Skeletal muscle cell (primary cell): ENCODE measurements at regions not wholly inside any gene's neighbourhood (a gene's known extent, or its start where the extent isn't known, plus 50 kb on each side); places are given as distances from the start of the nearest gene placed in this dataset.
"Not testable (repeated sequence)": the region's sequence is repeated elsewhere in the genome, so short reads cannot be mapped to it uniquely, and the experiment has no call there.

ENCODE experiments used
- DNase-seq: peaks from one replicate; pipeline ENCODE4 v3.0.0-alpha.2; 2010; ENCODE audit warnings: low read depth
- H3K4me3 ChIP-seq: 2 replicates; pipeline ENCODE4 v1.5.1; 2011; ENCODE audit warnings: low read depth, mild to moderate bottlenecking, control low read depth, low read length, moderate library complexity

DNA sequence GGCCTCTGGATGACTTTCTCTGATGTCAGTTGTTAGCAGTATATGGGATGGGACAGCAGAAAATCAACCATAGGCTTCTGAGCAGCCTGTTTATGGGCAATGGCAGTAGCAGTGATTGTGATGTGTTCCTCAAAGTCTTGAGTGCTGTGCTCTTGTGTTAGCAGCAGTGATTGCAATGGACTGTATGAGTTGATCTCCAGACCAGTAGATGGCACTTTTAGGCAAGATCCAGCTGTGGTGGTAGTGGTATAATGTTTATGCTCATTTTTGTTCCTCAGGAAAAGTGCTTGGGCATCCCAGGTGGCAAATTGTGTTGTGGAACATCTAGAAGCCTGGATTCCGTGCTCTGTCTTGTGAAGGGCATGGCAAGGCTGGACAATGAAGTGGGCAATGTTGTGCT lies 181.6 kb upstream of the SYNCRIP start:
- no peak overlapping the region for H3K4me3 ChIP-seq
- DNase-seq, result no peak

DNA sequence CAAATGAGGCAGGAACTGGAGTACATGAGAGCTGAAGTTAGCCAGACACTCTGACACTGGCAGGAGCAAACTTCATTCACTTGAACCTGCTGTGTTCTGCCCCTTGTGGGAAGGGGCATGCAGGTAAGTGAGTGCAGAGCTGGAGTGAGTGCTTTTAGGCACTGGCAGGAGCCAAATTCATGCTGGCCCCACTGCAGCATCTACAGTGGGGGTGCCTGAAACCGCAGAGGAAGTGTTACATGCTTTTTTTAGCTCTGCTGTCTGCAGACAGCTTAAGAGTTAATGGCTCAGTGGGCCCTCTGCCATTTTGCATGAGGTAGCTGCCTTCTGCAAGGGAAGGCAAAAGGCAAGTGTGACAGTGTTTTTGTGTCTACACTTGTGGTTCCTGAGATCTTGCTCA lies 167.9 kb upstream of the SYNCRIP start:
- no peak for DNase-seq
- no peak overlapping the region for H3K4me3 ChIP-seq

DNA sequence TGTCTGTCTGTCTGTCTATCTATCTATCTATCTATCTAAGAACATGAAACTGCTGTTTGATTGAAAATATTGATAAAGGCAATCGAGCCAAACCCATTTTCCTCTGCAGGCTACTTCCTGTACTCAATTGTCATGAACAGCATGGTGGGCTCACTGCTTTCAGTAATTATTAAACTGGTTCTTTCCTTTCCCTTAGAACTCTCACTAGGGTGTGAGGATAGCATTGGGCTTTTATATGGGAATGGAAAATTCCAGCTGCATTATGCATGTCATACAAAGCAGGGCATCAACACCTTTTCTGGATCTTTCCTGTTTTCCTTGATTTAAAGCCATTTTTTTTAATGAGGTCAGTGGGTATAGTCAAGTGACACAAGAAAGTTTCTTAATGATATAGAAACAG lies 161.0 kb upstream of the SYNCRIP start:
- no peak for DNase-seq
- H3K4me3 ChIP-seq, result no peak overlapping the region

DNA sequence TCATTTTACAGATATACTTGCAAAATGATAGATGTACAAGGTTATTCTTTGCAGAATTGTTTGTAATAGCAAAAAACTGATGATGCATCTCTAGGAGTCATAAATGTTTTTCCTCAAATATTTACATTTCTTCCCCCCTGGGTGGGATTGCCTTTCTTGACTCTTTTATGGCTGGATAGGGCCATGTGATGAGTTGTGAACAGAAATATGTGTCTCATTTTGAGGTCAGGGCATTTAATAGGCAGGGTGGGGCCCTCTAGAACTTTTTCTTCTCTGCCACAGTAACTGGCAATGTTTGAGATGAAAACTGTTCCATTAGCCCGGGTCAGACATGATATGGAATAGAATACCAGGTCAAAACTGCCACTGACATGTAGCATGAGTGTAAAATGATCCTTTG lies 159.5 kb upstream of the SYNCRIP start:
- no peak for DNase-seq
- no peak overlapping the region for H3K4me3 ChIP-seq

DNA sequence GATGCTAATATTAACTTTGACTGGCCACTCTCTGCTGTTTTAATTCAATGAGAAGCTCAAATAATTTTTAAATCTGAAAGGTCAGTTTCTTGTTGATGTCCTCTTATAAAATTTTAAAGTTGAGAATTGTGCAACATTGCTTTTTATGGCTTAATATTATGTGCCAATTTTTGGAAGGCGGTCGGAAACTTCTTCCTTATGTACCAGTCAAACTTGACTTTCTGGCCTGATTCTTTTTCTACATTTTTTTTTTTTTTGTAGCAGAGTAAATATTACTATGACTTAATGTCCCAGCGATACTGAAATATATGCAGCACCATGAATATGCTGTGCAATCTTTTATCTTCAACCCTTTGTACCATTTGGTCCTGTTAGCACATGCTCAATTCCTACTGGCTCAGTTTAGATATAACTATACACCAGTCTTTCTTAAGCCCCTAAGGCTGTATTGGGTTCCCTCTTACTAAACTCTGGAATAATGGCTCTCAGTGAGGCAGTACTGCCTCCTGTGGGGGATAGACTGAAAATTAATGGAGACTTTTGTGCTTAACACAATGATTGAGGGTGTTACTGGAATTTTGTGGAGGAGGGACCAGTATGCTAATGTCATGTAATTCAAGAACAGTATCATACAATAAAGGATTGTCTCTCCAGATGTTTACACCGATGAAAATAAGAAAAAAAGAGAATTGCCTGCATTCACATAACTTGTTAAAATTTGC lies 156.4 kb upstream of the SYNCRIP start:
- DNase-seq, result no peak
- H3K4me3 ChIP-seq, result no peak overlapping the region

DNA sequence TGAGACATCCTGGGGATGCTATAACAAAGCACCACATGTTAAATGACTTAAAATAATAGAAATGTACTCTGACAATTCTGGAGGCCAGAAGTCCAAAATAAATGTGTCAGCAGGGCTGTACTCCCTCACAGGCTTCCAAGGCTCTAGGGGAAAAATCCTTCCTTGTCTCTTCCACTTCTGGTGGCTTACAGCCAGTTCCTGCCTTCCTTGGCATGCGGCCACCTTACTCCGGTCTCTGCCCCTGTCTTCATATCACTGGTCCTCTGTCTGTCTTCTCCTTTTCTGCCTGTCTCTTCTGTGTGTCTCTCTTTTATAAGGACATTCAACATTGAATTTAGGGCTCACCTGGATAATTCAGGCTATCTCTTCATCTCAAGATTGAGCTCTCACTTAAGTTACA lies 155.3 kb upstream of the SYNCRIP start:
- no peak for DNase-seq
- no peak overlapping the region for H3K4me3 ChIP-seq

DNA sequence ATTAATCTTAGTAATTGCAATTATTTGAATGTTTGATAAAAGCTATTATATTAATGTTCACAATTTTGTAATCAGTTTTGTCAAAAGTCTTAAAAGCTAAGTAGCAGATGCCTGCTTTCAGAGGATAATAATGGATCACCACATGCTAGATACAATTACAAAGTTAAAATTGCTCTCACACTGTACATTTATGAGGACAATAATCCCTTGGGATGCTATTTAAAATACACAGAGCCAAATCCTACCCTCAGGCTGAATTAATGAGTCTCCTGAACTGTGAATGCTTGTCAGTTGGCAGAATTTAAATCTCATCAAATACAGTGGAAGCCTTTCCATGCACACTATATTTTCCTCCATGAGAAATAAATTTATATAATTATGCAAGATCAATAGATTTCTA lies 153.3 kb upstream of the SYNCRIP start:
- no peak for DNase-seq

DNA sequence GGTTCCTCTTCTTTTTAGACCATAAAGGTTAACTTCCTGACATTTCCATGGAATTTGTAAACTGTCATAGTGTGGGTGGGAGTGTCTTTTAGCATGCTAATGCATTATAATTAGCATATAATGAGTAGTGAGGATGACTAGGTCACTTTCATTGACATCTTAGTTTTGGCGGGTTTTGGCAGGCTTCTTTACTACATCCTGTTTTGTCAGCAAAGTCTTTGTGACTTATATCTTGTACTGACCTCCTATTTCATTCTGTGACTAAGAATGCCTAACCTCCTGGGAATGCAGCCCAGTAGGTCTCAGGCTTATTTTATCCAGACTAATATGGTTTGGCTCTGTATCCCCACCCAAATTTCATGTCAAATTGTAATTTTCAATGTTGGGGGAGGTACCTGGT lies 149.6 kb upstream of the SYNCRIP start:
- no peak for DNase-seq
- H3K4me3 ChIP-seq, result no peak overlapping the region

More for the DNA sequence above, 153.3 kb upstream of the SYNCRIP start:
- H3K4me3 ChIP-seq, result no peak overlapping the region

DNA sequence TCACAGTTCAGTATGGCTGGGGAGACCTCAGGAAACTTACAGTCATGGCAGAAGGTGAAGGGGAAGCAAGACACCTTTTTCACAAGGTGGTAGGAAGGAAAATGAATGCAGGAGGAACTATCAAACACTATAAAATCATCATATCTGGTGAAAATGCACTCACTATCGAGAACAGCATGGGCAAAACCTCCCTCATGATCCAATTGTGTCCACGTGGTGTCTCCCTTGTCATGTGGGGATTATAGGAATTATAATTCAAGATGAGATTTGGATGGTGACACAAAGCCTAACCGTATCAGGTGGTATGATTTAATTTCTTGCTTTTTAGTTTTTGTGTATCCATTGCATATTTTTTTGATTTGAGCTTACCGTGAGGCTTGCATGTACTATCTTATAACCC lies 133.2 kb upstream of the SYNCRIP start:
- no peak overlapping the region for H3K4me3 ChIP-seq
- DNase-seq, result no peak

DNA sequence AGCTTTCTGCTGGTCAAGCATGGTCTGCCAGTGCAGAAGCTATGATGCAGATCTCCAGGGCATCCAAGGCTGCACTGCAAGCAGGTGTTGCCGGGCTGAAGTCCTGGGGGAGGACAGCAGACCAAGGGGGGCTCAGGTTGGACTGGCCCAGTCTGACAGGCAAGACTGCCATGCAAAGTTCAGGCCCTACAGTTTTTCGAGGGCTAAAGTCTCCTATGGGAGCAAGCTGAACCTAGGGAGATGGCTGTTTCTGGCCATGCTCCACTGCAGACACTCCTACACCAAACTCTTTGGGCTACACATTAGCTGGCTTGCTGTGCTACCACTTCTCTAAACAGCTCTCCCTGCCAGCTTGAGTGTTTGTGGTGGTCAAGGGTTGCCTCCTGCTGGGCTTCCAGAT lies 130.0 kb upstream of the SYNCRIP start:
- DNase-seq, result no peak
- H3K4me3 ChIP-seq, result no peak overlapping the region

DNA sequence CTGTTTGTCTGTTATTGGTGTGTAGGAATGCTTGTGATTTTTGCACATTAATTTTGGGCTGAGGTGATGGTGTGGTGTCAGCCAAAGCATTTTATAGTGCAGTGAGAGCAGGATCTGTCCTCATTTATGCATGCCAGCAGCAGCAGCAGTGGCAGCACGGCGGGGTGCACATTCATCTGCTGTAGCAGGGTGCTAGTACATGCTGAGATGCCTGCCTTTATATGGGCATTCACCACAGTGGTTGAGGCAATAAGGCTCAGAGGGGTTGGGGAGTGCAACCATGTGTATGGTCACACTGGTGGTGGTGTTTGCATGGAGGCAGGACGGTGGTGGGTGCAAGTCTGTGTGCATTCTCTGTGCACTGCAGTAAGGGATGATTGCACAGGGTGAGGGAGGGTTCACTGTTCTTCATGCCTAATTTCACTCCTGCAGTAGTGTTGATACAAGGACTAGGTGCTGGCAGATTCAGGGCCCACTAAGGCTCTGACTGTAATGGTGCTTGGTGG lies 129.3 kb upstream of the SYNCRIP start:
- no peak for DNase-seq
- no peak overlapping the region for H3K4me3 ChIP-seq

DNA sequence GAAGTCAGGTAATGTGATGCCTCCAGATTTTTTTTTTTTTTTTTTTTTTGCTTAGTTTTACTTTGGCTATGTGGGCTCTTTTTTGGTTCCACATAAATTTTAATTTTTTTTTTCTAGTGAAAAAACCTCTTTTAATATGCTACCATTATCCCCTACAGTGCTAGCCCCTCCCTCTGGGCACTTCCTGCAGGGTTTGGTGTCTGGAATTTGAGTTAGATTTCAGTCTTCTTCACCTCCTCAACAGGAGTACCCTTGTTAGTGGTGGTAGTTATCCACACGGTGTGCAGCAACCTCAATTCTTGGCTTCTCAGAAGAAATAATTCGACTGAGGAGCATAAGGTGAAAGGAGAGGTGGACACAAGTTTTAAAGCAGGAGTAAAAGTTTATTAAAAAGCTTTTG lies 128.8 kb upstream of the SYNCRIP start:
- no peak for DNase-seq
- no peak overlapping the region for H3K4me3 ChIP-seq

DNA sequence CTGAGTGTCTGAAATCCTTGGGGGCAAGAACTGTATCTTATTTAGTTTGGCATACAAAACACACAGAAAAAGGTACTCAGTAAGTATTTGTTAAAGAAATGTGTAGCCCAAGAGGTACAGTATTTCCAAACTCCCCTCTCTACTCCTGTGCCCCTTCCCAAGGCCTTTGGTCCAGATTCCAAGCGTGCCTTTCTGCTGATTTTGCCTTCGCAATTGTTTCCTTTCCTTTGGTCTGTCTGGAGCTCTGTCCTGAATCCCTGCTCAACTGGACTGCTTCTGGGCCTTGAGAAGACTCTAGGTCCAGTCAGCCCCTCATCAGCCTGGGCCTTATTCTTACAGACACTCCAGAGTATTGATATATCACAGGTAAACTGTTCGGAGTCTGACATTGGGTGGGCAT lies 122.2 kb upstream of the SYNCRIP start:
- H3K4me3 ChIP-seq, result no peak overlapping the region
- DNase-seq, result no peak

DNA sequence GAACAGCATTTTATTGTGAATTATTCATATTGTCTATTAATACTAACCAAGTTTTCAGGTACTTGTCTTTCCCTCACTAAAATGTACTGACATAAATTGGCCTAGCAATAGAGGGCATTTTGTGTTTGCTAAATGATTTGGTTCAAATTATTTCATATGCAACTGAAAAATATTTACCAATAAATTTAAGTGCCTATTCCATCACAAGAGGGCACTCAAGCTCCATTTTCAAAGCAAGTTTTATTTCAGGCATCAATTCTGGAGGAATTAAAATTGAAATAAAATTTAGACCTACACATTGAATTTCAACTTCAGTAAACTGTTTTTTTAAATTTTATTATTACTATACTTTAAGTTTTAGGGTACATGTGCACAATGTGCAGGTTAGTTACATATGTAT lies 114.3 kb upstream of the SYNCRIP start:
- H3K4me3 ChIP-seq, result no peak overlapping the region
- no peak for DNase-seq

DNA sequence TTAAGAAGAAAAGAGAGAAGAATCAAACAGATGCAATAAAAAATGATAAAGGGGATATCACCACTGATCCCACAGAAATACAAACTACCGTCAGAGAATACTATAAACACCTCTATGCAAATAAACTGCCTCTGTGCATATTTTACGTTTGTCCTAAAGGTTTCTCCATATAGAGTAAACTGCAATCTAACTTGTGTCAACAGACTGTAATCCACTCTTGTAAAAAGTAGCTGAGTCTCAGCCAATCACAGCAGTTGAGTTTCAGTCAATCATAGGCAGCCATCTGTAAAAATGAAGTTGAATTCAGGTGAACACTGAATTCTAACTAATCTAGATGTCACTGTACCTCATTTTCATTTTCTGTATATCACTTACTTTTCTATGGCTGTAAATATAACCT lies 112.2 kb upstream of the SYNCRIP start:
- no peak for DNase-seq
- no peak overlapping the region for H3K4me3 ChIP-seq

DNA sequence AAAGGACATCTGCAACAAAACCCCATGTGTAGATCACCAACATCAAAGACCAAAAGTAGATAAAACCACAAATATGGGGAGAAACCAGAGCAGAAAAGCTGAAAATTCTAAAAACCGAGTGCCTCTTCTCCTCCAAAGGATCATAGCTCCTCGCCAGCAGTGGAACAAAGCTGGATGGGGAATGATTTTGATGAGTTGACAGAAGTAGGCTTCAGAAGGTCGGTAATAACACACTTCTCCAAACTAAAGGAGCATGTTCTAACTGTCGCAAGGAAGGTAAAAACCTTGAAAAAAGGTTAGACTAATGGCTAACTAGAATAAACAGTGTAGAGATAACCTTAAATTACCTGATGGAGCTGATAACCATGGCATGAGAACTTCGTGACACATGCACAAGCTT lies 109.9 kb upstream of the SYNCRIP start:
- no peak overlapping the region for H3K4me3 ChIP-seq
- no peak for DNase-seq

DNA sequence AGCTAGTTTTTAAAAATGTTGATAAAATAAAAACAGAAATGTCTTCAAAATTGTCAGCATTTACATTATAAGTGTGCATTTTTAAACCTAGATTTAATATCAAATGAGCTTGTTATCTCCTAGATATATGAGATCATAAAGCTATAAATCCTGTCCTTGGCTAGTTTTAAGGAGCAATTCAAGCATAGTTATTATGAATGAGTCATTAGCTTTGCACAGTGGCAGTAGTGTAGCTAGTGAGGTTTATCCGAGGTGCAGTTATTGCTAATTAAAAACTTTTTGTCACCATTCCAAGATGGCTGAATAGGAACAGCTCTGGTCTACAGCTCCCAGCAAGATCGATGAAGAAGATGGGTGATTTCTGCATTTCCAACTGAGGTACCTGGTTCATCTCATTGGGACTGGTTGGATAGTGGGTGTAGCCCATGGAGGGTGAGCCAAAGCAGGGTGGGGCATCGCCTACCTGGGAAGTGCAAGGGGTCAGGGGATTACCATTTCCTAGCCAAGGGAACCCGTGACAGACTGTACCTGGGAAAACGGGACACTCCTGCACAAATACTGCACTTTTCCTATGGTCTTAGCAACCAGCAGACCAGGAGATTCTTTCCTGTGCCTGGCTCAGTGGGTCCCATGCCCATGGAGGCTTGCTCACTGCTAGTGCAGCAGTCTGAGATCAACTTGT lies 108.8 kb upstream of the SYNCRIP start:
- no peak for DNase-seq
- H3K4me3 ChIP-seq, result no peak overlapping the region

DNA sequence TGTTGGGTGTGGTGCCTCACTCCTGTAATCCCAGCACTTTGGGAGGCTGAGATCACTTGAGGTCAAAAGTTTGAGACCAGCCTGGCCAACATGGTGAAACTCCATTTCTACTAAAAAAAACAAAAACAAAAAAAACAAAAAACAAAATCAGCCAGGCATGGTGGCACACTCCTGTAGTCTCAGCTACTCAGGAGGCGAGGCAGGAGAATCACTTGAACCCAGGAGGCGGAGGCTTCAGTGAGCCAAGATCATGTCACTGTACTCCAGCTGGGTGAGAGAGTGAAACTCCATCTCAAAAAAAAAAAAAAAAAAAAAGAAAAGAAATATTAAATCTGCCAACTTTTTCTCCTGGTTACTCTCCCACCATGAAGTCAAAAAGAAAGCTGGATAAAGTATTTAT lies 107.5 kb upstream of the SYNCRIP start:
- DNase-seq, H3K4me3 ChIP-seq: not testable (repeated sequence)

DNA sequence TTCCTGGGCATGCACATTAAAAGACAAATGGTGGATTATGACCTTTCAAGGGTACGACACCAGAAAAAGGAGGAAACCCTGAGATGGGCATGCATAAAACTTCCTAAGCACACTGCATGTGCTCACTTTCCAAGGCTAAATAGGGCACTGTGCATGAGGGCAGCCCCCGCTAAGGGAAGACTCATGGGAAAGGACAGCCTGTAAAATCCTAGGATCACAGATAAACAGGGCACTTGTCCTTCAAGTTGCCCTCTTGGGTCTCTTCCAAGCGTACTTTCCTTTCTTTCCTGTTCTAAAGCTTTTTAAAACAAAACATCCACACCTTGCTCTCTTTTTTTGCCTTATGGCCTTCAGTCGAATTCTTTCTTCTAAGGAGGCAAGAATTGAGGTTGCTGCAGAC lies 106.5 kb upstream of the SYNCRIP start:
- H3K4me3 ChIP-seq, result no peak overlapping the region
- no peak for DNase-seq

DNA sequence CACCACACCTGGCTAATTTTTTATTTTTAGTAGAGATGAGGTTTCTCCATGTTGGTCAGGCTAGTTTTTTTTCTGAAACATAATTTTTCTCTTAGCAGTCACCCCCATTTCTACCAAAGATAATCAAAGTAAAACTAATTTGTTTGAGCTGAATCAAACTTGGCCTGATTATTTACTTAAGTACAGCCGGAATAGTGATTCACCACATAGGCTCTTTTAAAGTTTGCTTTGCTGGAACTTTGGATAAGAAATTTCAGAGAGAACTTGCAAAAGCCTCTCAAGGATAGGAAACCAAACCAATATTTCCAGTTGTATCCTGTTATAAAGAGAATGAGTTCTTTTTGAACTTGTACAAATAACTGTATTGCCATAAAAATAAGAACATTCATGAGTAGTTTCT lies 105.0 kb upstream of the SYNCRIP start:
- peak; percentile 20 for DNase-seq
- H3K4me3 ChIP-seq, result no peak overlapping the region

DNA sequence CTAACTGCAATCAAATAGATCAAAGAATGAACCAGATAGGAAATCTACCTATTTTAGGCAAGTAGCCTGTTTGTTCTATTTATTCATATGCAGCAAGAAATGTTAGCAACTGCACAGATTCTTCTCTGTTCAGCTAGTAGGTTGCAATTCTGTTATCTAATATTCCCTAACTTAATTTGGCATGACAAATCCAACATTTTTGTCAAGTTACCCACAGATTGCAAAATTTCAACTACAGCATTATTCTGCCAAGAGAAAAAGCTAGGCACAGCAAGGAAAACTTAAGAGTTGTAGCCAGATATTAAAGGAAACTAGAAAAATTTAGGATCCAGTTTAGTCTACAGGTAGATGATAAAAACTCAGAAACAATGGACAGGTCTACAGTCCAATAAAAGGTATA lies 104.4 kb upstream of the SYNCRIP start:
- no peak overlapping the region for H3K4me3 ChIP-seq
- DNase-seq, result no peak
